ENCODE measurements at regions not wholly inside any gene's neighbourhood (a gene's known extent, or its start where the extent isn't known, plus 50 kb on each side); places are given as distances from the start of the nearest gene placed in this dataset.

DNA sequence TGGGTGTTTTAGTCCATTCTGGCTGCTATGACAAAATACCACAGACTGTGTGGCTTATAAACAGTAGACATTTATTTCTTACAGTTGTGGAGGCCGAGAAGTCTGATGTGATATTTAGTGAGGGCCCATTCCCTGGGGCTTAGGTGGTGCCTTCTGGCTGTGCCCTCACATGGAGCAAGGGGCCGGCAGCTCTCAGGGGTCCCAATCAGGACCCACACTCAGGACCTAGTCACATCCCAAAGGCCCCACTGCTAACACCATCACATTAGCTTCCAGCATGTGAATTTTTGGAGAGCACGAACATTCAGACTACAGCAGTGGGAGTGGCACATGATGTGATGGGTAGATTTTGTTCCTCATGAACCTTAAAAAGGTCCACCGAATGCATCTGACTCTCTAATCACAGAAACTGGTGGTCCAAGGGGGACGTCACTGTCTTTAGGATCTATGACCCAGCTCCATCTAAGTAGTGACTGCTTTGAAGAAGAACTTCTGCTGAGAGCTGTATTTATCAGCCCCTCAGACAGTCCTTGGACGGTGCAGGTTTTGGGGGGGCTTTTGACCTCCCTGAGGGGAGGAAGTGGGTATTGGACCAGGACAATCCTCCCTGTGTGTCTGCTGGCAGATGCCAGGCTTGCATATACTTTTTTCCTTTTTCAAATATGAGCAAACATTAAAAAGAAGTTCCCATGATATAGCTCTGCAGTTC is 154.5 kb upstream of the ZNF32 start:
- DNase-seq = no peak

DNA sequence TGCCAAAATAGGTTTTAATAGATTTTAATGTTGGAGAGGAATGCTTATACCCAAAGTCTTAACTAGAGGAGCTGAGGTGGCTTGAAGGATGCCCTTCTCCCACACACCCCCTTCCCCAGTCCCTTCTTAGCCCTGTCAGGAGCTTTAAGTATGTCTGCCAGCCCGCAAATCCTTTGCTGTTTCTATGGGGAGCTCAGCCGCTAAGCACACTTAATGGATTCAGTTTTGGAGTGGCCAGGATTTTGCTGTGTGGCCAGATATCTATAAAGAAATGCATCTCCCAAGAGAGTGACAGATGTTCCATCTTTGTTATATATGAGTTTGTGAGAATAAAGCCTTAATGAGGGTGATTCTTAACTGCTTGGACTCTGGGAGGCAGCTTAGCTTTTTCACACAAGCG is 152.9 kb upstream of the ZNF32 start:
- DNase-seq = no peak

DNA sequence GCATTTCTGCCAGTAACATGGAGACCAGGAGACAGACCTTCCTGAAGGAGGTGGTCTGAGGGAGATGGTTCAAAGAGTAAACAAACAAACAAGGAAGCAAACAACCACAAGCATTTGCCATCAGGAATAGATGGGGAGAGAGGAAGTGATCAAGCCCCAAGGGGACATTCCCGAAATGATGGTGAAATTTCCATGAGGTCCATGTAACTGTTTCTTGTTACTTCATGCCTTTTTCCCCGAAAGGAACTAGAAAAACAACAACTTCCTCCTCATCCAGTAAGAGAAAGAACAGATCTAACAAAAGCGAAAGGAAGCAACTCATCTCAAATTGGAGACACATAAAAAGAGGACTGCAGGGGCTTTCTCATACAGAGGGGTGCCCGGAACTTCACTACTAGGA is 152.5 kb upstream of the ZNF32 start:
- DNase-seq = peak; percentile 8 to 43 (median 36)

DNA sequence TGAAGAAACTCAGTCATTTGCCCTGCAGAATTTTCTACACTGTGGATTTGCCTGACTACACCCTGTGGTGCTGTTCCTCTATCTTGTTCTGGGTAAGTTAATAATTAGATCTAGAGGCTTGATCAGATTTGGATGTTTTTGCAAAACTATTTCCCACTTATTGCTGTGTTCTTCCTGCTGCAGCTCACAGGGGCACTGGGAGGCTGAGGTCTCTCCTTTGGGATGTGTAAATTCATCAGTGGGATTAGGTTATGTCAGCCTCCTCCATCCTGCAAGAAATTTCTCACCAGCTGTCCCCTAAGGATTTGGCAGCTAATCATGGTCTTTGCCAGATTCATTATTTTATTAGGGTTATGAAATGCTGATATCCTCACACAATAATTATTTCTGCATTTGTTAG is 148.1 kb upstream of the ZNF32 start:
- DNase-seq = no peak

DNA sequence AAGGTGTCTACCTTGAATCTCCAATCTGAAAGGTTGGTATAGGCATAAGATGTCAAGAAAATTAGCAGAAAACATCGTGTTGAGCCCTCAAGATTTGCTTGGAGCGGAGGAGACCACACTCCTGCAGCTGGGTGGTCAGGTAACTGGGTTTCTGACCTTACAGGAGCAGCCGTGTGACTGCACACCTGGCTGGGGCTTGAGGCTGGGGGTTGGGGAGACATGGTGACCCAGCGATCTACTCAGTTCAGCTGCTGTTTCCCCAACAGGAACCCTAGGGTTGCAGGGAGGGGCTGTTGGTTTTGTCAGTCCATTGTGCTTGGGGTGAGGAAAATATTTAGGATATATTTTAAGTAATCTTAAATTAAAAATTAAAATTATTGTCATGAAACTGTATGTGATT is 147.0 kb upstream of the ZNF32 start:
- no peak for DNase-seq

DNA sequence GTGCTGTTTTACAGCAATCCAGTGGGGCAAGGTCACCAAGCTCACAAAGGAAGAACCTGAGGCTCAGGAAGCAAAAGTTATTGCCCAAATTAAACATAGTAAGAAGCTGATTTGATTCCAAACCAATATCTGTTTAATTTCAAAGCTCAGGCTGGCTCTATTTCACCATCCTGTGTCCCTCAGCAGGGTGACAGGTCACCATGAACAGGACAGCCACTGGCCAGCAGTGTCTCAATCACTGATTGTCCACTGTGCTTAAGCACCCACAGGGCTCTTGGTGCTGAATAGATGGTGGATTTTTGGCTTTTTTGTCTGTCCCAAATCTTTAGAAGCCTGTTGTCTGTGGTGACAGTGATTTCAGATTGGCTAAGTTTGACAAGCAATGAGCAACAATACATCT is 146.4 kb upstream of the ZNF32 start:
- DNase-seq = no peak

DNA sequence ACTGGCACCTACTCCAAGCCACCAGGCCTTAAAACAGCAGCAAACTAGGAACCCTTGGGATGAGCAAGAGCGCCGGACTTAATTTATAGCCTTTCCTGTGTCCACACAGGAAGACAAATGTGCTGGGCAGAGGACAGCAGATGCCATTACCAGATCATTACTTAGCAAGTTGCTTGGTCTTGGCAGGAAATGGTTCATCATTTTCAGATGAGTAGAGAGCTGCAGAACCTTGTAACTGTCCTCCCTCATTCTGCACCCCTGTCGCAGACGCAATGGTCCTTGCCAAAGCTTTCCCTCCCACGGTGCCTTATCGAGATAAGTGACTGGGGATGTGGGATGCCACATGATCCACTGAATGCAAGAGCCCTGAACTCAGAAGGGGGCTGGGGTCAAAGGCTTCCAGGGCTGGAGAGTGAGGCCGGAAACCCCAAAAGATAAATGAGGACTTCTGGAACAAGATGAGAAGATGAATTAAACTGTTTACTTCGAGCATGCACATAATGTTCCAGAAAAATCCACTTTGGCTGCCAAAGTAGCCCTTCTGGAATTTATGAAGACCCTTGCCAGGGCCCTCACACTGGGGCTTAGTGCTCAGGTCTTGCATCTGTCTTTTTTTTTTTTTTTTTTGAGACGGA is 145.6 kb upstream of the ZNF32 start:
- no peak for DNase-seq

DNA sequence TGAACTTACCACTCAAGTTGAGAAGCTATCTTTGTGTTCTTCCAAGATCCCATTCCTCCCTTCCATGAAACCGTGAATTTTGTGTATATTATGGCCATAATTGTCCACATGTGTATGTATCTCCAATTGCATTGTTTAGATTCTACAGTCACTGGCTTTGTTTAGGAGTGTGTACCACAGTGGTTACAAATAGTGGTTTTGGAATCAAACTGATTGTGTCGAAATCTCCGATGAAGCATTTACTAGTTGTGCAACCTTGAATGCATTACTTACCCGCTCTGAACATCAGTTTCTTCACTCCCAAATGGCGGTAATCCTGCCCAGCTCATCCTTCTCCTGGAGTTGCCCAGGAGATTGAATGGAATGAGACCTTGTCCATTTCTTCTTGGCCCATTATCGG is 145.0 kb upstream of the ZNF32 start:
- peak in 1 of 3 donors; percentile 21 for DNase-seq

DNA sequence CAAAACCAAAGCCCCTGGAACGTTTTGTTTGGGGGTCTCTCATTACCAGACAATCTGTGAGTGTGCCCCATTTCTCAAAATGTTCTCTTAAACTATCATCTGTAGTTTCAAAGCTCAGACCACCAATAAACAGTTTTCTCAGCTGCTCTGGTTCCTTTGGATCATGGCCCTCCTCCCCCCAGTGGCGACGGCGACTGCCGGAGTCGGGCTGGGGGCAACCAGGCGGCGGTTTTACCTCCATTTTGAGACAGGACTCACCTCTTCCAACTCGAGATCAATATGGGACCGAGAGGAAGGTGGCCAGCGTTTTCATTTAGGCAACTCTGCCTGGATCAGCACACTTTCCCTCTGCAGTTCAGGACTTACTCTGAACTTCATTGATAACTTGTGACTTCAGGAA is 141.5 kb upstream of the ZNF32 start:
- DNase-seq = no peak

DNA sequence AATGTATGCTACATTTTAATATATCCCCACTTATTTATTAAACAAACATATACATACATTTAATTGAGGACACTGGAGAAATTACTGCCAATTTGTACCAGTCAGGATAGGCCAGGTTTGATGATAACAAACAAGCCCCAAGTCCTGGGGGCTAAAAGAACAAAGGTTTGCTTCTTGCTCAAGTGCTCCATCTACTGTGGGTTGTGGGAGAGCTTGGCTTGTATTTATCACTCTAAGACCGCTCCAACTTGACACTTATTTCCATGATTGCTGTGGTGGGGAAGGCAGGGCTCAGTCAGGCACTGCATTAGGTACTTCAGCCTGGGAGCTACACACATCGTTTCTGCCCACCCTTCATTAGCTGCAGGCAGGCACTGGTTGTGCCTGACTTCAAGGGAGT is 136.6 kb upstream of the ZNF32 start:
- no peak for DNase-seq

DNA sequence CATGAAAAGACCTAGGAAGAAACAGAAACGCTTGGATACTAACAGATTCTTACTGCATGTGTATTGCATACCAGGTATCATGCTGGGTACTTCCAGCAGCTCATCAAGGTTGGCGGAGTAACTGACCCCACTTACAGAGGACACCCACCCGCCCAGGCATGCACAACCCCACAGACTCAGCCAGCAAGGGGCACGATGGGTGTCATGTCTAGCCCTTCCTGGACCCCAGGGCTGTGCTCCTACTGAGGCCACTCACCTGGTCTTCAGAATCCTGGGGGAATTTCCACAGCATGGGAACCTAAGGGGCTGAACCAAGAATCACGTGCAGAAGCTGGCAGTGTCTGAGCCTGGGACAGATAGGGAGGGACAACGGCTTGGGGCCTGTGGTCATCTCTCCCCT is 134.1 kb upstream of the ZNF32 start:
- DNase-seq = no peak

DNA sequence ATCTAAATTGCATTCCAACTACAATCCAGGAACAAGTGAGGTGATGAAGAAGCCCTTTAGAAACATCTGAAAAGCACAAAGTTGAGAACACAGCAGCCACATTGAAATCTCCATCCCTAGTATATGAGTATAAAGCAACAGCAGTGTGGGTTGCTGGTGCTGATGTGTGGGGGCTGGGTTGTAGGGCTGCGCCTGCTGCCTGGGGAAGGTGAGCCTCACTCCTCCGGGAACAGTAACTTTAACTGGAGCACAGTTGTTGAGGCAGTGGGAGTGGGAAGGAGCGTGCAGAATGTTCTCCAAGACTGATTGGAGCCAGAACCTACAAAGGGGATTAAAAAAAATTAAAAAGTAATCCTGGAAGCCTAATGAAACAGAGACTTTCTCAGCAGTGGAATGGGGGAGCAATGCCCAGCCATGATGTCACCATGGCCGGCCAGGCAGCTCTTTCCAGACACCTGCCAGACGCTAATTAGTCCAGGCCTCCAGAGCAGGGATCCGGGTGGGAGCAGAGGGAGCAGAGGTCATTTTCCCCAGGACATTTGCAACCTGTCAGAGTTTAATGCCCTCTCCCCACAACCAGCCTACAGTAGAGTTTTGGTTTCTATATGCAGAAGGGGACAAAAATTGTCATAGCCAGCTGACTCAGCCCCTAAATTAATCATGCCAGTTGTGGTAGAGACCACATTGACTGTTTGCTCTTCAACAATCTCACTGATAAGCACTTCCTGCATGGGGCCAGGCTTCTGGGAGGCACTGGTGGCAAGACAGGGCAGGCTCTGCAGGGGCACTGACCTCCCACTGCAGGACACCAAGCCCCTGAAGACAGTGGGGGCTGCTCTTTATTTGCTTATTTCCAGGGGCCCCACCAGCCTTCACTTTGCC is 133.0 kb upstream of the ZNF32 start:
- no peak for DNase-seq

DNA sequence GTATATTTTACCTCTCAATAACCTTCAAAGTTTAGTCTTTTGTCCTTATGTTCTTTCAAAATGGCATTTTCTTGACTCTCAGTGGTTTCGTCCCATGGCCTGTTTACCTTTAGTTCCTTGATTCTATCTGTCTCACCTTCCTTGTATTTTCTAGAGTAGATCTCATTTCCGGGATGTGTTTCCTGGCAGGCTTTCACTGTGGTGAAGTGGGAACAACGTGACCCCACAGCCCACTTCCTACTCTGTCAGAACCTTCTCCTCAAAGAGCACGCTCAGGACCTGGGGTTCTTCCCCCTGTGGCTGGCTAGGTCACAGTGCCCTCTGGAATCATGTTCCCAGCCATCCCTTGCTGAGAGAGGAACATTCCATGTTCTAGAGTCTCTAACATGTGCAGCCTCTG is 129.9 kb upstream of the ZNF32 start:
- no peak for DNase-seq

DNA sequence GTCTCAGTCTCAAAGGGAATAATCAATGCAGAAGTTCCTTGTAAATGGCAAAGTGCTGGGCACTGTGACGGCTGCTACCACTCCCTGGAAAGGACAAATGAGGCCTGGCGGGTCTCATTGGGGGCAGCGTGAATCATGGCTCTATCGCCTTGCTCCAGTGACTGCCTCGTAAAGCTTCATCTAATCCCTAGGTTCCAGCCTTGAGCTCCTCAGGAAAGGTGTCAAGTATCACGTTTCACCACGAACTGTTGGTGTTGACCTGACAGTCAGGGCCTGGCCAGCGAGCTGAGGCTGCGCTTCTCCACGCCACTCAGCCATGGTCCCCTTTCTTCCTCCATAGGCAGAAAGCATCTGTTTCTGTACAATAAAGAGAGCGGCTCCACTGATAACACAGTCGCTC is 126.7 kb upstream of the ZNF32 start:
- no peak for DNase-seq

DNA sequence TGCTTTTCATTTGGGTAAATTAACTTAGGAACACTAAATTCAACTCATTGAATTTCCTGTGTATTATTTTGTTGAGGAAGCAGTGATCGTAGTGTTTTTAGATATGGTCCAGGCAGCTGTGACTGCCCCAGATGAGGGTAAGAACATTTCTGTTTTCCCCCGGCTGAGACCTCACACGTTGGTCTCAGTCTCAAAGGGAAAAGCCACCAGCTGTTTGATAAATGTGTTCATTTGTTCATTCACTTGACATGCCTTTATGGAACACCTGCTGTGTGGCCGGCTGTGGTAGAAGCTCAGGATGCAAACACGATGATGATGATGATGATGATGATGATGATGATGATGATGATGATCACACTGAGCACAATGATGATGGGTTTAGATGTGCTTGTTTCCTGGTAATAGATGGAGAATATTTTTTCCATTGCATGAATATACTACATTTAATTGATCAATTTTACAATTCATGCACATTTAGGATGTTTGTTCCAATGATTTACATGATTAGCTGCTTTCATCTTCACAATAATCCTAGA is 125.6 kb upstream of the ZNF32 start:
- DNase-seq = no peak

DNA sequence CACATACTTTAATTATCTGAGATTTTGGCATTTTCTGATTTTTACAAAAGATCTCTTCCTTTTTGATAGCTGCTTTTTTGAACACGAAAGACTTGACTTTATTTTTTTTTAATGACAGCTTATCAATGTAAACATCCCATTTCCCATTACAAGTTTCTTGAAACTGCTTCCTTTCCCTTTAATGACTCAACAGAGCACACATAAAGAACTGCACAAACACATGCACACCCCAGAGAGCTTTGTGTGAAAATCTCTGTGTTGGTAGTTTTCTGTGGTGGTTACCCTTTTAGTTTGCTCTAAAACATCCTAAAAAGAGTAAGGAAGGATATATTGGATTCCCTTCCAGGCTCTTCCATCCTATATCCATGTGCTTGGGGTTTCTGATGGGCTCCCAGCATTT is 125.1 kb upstream of the ZNF32 start:
- DNase-seq = no peak

DNA sequence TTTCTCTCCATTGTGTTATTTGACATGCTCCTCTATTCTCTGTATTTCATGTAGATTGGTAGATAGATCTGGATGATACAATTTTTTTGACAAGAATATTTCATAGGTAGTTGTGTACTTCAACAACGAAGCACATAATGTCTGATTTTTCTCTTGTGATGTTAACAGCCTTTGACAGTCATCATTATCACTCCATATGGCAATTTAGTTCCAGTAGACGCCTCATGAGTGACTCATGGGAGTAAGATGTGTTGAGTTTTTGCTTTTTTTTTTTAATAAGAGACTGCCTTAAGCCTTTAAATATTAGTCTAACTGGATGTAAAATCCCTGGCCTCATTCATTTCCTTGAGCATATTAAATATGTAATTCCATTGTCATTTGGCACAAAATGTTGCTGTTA is 123.5 kb upstream of the ZNF32 start:
- DNase-seq = no peak

DNA sequence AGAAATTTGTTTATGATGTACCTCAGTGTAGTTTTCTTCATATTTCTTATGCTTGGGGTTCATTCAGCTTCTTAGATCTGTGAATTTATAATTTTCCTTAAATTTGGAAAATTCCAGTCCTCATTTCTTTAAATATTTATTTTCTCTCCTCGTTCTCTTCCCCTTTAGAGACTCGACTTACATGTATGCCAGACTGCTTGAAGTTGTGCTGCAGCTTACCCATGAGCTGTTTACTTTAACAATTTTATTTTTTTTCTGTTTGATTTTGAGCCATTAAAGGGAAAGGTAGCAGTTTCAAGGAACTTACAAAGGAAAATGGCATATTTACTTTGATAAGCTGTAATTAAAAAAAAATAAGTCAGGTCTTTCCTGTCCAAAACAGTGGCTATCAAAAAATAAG is 123.0 kb upstream of the ZNF32 start:
- no peak for DNase-seq

DNA sequence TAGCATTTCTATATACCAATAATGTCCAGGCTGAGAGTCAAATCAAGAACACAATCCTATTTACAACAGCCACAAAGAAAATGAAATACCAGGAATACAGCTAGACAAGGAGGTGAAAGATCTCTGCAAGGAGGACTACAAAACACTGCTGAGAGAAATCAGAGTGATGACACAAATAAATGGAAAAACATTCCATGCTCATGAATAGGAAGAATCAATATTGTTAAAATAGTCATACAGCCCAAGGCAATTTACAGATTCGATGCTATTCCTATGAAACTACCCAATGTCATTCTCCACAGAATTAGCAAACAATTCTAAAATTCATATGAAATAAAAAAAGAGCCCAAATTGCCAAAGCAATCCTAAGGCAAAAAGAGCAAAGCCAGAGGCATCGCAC is 116.8 kb upstream of the ZNF32 start:
- DNase-seq = no peak

DNA sequence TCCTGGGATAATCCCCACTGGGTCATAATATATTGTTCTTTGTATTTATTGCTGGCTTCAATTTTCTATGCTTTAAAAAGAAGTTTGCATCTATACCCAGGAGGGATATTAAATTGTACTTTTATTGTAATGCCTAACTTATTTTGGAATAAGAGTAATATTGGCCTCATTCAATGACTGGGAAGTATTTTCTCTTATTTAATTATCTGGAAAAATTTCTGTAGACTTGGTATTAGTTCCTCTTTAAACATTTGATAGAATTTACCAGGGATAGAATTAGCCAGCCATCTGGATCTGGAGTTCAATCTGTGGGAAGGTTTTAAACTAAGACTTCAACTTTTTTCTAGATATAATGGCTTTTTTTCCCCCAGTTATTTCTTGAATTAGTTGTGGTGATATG is 115.2 kb upstream of the ZNF32 start:
- no peak for DNase-seq

DNA sequence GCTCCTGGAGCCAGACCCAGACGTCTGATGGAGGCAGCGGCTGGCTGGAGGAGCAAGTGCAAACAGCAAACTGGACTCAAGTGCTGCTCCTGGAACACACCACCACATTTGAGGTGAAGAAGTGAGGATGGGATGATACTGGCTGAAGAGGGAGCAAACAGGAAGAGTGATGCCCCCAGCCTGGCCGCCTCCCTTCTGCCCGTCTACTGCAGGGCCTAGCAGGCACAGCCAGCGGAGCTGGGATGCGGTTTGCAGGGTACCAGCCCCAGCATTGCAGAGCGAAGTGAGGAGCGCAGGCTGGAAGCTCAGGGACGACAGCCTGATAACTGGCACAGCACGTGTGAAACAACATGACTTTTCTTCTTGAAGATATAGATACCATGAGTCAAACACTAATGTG is 111.8 kb upstream of the ZNF32 start:
- DNase-seq = no peak

DNA sequence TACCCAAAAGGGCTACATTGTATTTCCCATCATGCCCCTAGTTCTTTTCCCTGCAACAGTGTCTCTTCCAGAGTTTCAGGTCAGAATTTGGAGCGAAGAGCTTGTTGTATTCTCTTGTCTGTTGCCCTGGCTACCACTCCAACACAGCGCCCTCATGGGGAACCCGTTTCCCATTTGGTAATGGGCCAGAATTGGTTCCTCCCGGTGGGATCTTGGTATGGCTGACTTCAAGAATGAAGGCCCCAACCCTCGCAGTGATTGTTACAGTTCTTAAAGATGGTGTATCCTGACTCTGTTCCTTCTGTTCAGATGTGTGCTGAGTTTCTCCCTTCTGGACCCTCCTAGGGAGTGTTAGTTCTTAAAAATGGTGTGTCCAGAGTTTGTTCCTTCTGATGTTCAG is 110.5 kb upstream of the ZNF32 start:
- DNase-seq = no peak

DNA sequence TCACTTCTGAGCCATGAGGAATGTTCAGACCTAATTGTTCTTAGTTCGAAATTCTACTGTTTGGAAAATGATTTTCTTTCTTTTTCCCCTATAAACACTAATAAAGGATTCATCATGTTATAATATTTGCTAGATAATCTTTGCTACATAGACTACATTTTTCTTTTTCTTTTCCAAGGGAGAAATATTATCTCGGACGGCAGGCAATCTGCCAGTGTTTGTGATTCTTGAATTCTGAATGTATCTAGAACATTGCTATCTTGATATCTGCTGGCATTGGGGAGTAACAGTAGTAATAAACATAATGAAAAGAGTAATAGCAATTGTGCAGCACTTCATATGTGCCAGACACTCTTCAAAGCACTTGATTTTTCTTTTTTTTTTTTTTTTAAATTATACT is 107.7 kb upstream of the ZNF32 start:
- DNase-seq = no peak
